ENCODE measurements at regions not wholly inside any gene's neighbourhood (a gene's known extent, or its start where the extent isn't known, plus 50 kb on each side); places are given as distances from the start of the nearest gene placed in this dataset.
A peak's percentile ranks its signal among the peaks of the same experiment; 100 is the strongest.
"Not testable (repeated sequence)": the region's sequence is repeated elsewhere in the genome, so short reads cannot be mapped to it uniquely, and the experiment has no call there.

DNA sequence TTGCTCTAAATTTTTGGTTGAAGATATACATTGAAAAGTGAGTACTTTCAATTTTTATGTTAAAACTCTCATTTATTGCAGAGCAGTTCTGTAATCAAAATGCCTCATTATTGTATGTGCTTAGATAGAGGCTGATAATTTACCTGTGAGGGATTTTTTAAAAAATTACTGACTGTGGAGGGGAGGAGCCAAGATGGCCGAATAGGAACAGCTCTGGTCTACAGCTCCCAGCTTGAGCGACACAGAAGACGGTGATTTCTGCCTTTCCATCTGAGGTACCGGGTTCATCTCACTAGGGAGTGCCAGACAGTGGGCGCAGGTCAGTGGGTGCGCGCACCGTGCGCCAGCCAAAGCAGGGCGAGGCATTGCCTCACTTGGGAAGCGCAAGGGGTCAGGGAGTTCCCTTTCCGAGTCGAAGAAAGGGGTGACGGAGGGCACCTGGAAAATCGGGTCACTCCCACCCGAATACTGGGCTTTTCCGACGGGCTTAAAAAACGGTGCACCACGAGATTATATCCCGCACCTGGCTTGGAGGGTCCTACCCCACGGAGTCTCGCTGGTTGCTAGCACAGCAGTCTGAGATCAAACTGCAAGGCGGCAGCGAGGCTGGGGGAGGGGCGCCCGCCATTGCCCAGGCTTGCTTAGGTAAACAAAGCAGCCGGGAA, 89.4 kb downstream of the DDX11 start:
- H3K9me2 ChIP-seq; H3K9me3 ChIP-seq; H3K4me3 ChIP-seq (ENCODE audit: low read depth in 2 of 2, low read length in 1 of 2); H3K36me3 ChIP-seq (replicated peaks in 1 of 2; ENCODE audit: control insufficient read depth in 1 of 2, insufficient read depth in 2 of 2, low read length in 1 of 2); H3K27ac ChIP-seq (ENCODE audit: low read depth in 2 of 2, low read length in 1 of 2); POLR2A ChIA-PET; DNase-seq; H3K27me3 ChIP-seq (ENCODE audit: insufficient read depth); CTCF ChIA-PET; H3K4me1 ChIP-seq (ENCODE audit: control insufficient read depth in 1 of 2, insufficient read depth in 2 of 2, low read depth in 1 of 2, low read length in 1 of 2); H3K9ac ChIP-seq; H3K79me2 ChIP-seq (ENCODE audit: insufficient read depth); H3F3A ChIP-seq (replicated peaks; ENCODE audit: insufficient read depth); H3K4me2 ChIP-seq; H2AFZ ChIP-seq (ENCODE audit: low read depth); H4K20me1 ChIP-seq (ENCODE audit: insufficient read depth): not testable (repeated sequence)
- WGBS (ENCODE audit: low lambda C conversion rate) = 67% methylated on average over 19 of the region's 28 CpGs

DNA sequence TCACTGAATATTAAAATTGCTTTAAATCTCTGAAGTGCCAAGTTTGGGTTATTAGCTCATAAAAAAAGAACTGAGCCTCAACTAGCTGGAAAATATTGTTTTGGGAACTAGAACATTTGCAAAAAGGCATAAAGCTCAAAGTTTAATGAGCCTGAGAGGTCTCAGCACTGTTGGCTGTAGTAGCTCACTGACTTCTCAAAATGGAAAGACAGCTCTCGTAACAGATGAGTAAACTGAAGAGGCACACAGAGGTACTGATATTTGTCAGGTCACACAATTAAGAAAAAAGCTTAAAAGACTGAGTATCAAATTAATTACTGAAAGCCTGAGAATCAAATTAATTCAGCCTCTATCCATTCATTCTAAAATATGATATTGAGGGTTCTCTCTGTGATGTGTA, 100.6 kb downstream of the DDX11 start:
- H3K9me2 ChIP-seq; H3K79me2 ChIP-seq (ENCODE audit: insufficient read depth); POLR2A ChIA-PET; H3K4me3 ChIP-seq (ENCODE audit: low read depth in 2 of 2, low read length in 1 of 2); H3F3A ChIP-seq (replicated peaks; ENCODE audit: insufficient read depth); H3K9ac ChIP-seq; H2AFZ ChIP-seq (ENCODE audit: low read depth); DNase-seq; H3K27ac ChIP-seq (ENCODE audit: low read depth in 2 of 2, low read length in 1 of 2); H3K4me1 ChIP-seq (ENCODE audit: control insufficient read depth in 1 of 2, insufficient read depth in 2 of 2, low read depth in 1 of 2, low read length in 1 of 2); H3K9me3 ChIP-seq; H3K27me3 ChIP-seq (ENCODE audit: insufficient read depth); H3K36me3 ChIP-seq (replicated peaks in 1 of 2; ENCODE audit: control insufficient read depth in 1 of 2, insufficient read depth in 2 of 2, low read length in 1 of 2); H3K4me2 ChIP-seq; H4K20me1 ChIP-seq (ENCODE audit: insufficient read depth); CTCF ChIA-PET: not testable (repeated sequence)
- WGBS (ENCODE audit: low lambda C conversion rate) = 52% methylated on average over 1 of the region's 1 CpG

DNA sequence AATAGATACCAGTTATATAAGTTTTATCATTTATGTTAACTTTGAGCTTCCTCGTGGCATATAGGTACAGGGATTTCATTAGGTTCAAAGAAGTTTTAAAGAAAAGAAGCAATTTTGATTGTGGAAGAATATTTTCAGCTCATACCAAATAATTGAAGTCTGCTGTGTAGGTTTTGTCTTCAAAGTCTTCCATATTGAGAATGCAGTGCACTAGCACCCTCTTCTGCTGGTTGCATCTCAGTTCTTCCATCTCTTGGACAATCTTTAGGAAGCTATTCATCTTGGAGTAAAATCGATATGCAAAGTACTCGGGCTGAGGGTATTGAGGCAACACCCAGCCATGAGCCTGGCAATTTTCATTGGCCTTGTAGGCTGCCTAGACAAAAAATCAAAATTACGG, 103.9 kb downstream of the DDX11 start:
- WGBS (ENCODE audit: low lambda C conversion rate) = 40% methylated on average over 4 of the region's 4 CpGs
- H4K20me1 ChIP-seq (ENCODE audit: insufficient read depth); H3K27ac ChIP-seq (ENCODE audit: low read depth in 2 of 2, low read length in 1 of 2); H3F3A ChIP-seq (replicated peaks; ENCODE audit: insufficient read depth); H3K9ac ChIP-seq; H3K9me2 ChIP-seq; H3K79me2 ChIP-seq (ENCODE audit: insufficient read depth); H3K4me2 ChIP-seq; H3K4me3 ChIP-seq (ENCODE audit: low read depth in 2 of 2, low read length in 1 of 2); H3K4me1 ChIP-seq (ENCODE audit: control insufficient read depth in 1 of 2, insufficient read depth in 2 of 2, low read depth in 1 of 2, low read length in 1 of 2); H3K36me3 ChIP-seq (replicated peaks in 1 of 2; ENCODE audit: control insufficient read depth in 1 of 2, insufficient read depth in 2 of 2, low read length in 1 of 2); POLR2A ChIA-PET; H2AFZ ChIP-seq (ENCODE audit: low read depth); H3K9me3 ChIP-seq; H3K27me3 ChIP-seq (ENCODE audit: insufficient read depth); DNase-seq: not testable (repeated sequence)
- CTCF ChIA-PET = interaction anchor here (1.1 kb wide), 1 partner anchor 61 kb away, joined by 3 read pairs; no protein-coding TSS in a partner anchor
- peak; percentile 5; the same call in 1 of the 2 replicates for TF ChIP-seq RAD21 (IDR thresholded peaks at IDR 0.05; ENCODE audit: low read length)
- TF ChIP-seq, protein P1, sequence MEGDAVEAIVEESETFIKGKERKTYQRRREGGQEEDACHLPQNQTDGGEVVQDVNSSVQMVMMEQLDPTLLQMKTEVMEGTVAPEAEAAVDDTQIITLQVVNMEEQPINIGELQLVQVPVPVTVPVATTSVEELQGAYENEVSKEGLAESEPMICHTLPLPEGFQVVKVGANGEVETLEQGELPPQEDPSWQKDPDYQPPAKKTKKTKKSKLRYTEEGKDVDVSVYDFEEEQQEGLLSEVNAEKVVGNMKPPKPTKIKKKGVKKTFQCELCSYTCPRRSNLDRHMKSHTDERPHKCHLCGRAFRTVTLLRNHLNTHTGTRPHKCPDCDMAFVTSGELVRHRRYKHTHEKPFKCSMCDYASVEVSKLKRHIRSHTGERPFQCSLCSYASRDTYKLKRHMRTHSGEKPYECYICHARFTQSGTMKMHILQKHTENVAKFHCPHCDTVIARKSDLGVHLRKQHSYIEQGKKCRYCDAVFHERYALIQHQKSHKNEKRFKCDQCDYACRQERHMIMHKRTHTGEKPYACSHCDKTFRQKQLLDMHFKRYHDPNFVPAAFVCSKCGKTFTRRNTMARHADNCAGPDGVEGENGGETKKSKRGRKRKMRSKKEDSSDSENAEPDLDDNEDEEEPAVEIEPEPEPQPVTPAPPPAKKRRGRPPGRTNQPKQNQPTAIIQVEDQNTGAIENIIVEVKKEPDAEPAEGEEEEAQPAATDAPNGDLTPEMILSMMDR (IDR thresholded peaks at IDR 0.05) = peak; percentile 33; the same call in 1 of the 2 replicates

DNA sequence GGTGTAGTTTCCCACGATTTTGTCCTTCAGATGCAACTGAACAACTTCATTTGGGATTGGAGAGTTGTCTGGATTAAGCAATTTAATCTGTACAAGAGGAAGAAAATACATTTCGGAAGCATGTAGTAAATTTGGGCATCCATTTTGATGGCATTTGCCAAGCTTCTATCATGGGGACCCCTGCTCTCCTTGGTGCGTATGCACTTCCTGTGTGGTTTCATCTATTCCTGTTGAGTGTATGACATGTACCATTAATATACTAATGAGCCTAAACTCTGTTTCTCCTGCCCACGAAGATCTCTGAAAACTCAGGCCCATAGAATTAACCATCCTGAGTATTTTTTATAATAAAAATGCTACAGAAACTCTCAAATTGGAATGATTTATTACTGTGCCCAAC, 105.2 kb downstream of the DDX11 start:
- H3K4me2 ChIP-seq; H3K4me1 ChIP-seq (ENCODE audit: control insufficient read depth in 1 of 2, insufficient read depth in 2 of 2, low read depth in 1 of 2, low read length in 1 of 2); H3F3A ChIP-seq (replicated peaks; ENCODE audit: insufficient read depth); H3K36me3 ChIP-seq (replicated peaks in 1 of 2; ENCODE audit: control insufficient read depth in 1 of 2, insufficient read depth in 2 of 2, low read length in 1 of 2); H3K9me2 ChIP-seq; H3K9ac ChIP-seq; H4K20me1 ChIP-seq (ENCODE audit: insufficient read depth); H3K27ac ChIP-seq (ENCODE audit: low read depth in 2 of 2, low read length in 1 of 2); H3K4me3 ChIP-seq (ENCODE audit: low read depth in 2 of 2, low read length in 1 of 2); CTCF ChIA-PET; H2AFZ ChIP-seq (ENCODE audit: low read depth); POLR2A ChIA-PET; DNase-seq; H3K9me3 ChIP-seq; H3K27me3 ChIP-seq (ENCODE audit: insufficient read depth); H3K79me2 ChIP-seq (ENCODE audit: insufficient read depth): not testable (repeated sequence)
- 69% methylated on average over 4 of the region's 4 CpGs for WGBS (ENCODE audit: low lambda C conversion rate)

DNA sequence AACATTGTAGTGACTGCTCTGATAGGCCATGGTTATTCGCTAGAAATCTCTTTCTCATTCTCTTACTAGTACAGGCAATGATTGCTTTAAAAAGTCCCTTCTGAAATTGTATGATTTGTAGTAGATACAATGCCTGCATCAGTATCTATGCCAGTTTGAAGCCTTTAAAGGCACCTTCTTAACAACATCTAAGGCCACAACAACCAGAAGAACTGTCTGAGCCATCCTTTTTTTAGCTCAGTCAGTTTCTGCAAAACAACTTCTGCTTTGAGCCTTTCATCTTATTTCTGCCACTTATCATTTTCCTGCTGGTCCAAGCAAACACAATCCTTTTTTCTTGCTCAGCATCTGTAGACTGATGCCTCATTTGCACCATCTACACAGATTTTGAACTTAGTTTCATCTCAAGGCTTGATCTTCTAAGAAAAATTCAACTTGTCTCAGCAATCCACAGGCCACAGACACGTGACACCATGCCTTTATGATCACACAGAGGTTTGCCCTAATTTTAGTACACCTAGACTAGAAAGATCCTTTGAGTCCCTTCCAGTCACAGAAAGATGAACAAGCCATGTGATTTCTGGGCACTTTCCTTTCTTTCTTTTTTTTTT, 106.1 kb downstream of the DDX11 start:
- DNase-seq; H3K9ac ChIP-seq; H4K20me1 ChIP-seq (ENCODE audit: insufficient read depth); H3K27ac ChIP-seq (ENCODE audit: low read depth in 2 of 2, low read length in 1 of 2); H3F3A ChIP-seq (replicated peaks; ENCODE audit: insufficient read depth); H3K4me3 ChIP-seq (ENCODE audit: low read depth in 2 of 2, low read length in 1 of 2); H3K9me2 ChIP-seq; H3K9me3 ChIP-seq; CTCF ChIA-PET; H3K4me1 ChIP-seq (ENCODE audit: control insufficient read depth in 1 of 2, insufficient read depth in 2 of 2, low read depth in 1 of 2, low read length in 1 of 2); H3K36me3 ChIP-seq (replicated peaks in 1 of 2; ENCODE audit: control insufficient read depth in 1 of 2, insufficient read depth in 2 of 2, low read length in 1 of 2); H3K79me2 ChIP-seq (ENCODE audit: insufficient read depth); H2AFZ ChIP-seq (ENCODE audit: low read depth); H3K27me3 ChIP-seq (ENCODE audit: insufficient read depth); POLR2A ChIA-PET; H3K4me2 ChIP-seq: not testable (repeated sequence)
- 31% methylated on average over 2 of the region's 2 CpGs for WGBS (ENCODE audit: low lambda C conversion rate)

DNA sequence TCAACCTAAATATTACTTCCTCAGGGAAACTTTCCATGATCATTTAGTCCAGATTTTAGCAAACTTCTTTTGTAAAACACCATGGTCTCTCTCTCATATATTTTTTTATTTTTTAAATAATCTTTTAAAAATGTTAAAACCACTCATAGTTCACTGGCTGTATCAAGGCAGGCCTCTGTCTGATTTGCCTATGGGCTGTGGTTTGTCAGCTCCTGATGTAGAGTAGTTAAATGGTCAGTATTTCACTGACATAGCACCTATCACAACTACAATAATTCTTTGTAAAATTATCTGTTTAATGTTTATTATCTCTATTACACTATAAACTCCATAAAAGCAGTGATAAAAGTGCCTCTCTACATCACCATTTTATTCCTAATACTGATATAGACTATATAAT, 108.9 kb downstream of the DDX11 start:
- H3K9me3 ChIP-seq; H3K4me1 ChIP-seq (ENCODE audit: control insufficient read depth in 1 of 2, insufficient read depth in 2 of 2, low read depth in 1 of 2, low read length in 1 of 2); H3K27me3 ChIP-seq (ENCODE audit: insufficient read depth); H3K4me3 ChIP-seq (ENCODE audit: low read depth in 2 of 2, low read length in 1 of 2); H3K9ac ChIP-seq; H3K9me2 ChIP-seq; H2AFZ ChIP-seq (ENCODE audit: low read depth); H3K27ac ChIP-seq (ENCODE audit: low read depth in 2 of 2, low read length in 1 of 2); H4K20me1 ChIP-seq (ENCODE audit: insufficient read depth); H3K36me3 ChIP-seq (replicated peaks in 1 of 2; ENCODE audit: control insufficient read depth in 1 of 2, insufficient read depth in 2 of 2, low read length in 1 of 2); DNase-seq; H3F3A ChIP-seq (replicated peaks; ENCODE audit: insufficient read depth); H3K4me2 ChIP-seq; CTCF ChIA-PET; POLR2A ChIA-PET; H3K79me2 ChIP-seq (ENCODE audit: insufficient read depth): not testable (repeated sequence)
